ENCODE measurements at regions not wholly inside any gene's neighbourhood (a gene's known extent, or its start where the extent isn't known, plus 50 kb on each side); places are given as distances from the start of the nearest gene placed in this dataset.

DNA sequence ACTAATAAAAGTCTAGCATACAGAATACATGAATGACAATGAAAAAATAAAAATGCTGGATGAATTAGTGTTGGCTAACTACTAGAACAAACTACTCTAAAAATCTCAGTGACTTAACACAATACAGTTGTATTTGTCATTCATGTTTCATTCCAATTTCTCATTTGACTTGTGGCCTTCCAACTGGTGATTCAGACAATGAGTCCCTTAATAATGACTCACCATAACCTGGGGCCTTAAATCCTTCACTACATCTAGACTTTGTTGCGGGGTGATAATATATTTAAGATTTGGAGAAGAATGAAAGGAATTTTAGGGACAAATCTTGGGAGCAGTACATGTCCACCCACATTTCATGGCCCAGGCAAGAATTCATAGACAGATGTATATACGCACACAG lies 90.5 kb upstream of the POM121L12 start:
- TF ChIP-seq, protein P1, sequence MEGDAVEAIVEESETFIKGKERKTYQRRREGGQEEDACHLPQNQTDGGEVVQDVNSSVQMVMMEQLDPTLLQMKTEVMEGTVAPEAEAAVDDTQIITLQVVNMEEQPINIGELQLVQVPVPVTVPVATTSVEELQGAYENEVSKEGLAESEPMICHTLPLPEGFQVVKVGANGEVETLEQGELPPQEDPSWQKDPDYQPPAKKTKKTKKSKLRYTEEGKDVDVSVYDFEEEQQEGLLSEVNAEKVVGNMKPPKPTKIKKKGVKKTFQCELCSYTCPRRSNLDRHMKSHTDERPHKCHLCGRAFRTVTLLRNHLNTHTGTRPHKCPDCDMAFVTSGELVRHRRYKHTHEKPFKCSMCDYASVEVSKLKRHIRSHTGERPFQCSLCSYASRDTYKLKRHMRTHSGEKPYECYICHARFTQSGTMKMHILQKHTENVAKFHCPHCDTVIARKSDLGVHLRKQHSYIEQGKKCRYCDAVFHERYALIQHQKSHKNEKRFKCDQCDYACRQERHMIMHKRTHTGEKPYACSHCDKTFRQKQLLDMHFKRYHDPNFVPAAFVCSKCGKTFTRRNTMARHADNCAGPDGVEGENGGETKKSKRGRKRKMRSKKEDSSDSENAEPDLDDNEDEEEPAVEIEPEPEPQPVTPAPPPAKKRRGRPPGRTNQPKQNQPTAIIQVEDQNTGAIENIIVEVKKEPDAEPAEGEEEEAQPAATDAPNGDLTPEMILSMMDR (IDR thresholded peaks at IDR 0.05) = no peak
- TF ChIP-seq POLR2A (IDR thresholded peaks at IDR 0.05) (no peak), POLR2AphosphoS5 (IDR thresholded peaks at IDR 0.05) (no peak), EP300 (IDR thresholded peaks at IDR 0.05) (no peak)

All from sigmoid colon (tissue), 4 donors.